GM18505 (cell line): ENCODE measurements at regions not wholly inside any gene's neighbourhood (a gene's known extent, or its start where the extent isn't known, plus 50 kb on each side); places are given as distances from the start of the nearest gene placed in this dataset.

Experiments used
- ATAC-seq: cut with Tn5 transposase; IDR thresholded peaks from one replicate; pipeline ENCODE4 v1.9.1; 2021; ENCODE audit not compliant: unreplicated experiment
- POLR2A ChIP-seq: IDR thresholded peaks from 4 replicates; pipeline ENCODE4 v1.6.1; 2011; ENCODE audit warnings: borderline replicate concordance; ENCODE audit not compliant: insufficient read depth, insufficient read length; ENCODE audit errors: extremely low read depth

GRCh38 chr2:41989501-41990180 lies 58.2 kb upstream of the PKDCC start:
- no peak for ATAC-seq
- no peak for TF ChIP-seq POLR2A

GRCh38 chr2:41990245-41990644 lies 57.6 kb upstream of the PKDCC start:
- no peak for ATAC-seq

GRCh38 chr2:41990688-41991087 lies 57.1 kb upstream of the PKDCC start:
- no peak for ATAC-seq
- TF ChIP-seq POLR2A: no peak

More at GRCh38 chr2:41990245-41990644, 57.6 kb upstream of the PKDCC start:
- no peak for TF ChIP-seq POLR2A

- no peak for ATAC-seq
- no peak for TF ChIP-seq POLR2A
Observed at GRCh38 chr2:41992056-41992642, 55.7 kb upstream of the PKDCC start.

- no peak for TF ChIP-seq POLR2A
- ATAC-seq: no peak
Observed at GRCh38 chr2:41992671-41993434, 55.0 kb upstream of the PKDCC start.

GRCh38 chr2:41993435-41993925 lies 54.3 kb upstream of the PKDCC start:
- no peak for TF ChIP-seq POLR2A
- no peak for ATAC-seq

GRCh38 chr2:41994233-41994637 lies 53.6 kb upstream of the PKDCC start:
- ATAC-seq: no peak
- no peak for TF ChIP-seq POLR2A

- no peak for TF ChIP-seq POLR2A
- no peak for ATAC-seq
Observed at GRCh38 chr2:41994661-41995060, 53.2 kb upstream of the PKDCC start.

- no peak for ATAC-seq
- no peak for TF ChIP-seq POLR2A
Observed at GRCh38 chr2:41997561-41997960, 50.3 kb upstream of the PKDCC start.
